Transverse colon (tissue), 4 donors: ENCODE measurements at regions not wholly inside any gene's neighbourhood (a gene's known extent, or its start where the extent isn't known, plus 50 kb on each side); places are given as distances from the start of the nearest gene placed in this dataset.

Experiments used
- CTCF ChIP-seq, 5 experiments: fragments of 200-600 bp in 3 of 5; fragments of 450-650 bp in 2 of 5; sonication (generic) in 3 of 5; IDR thresholded peaks; 1 replicate in 2 of 5; 2 replicates in 3 of 5; pipeline ENCODE4 v1.5.1; 2016 to 2017; ENCODE audit warnings: antibody characterized with exemption in 5 of 5, inconsistent platforms in 3 of 5, mild to moderate bottlenecking in 2 of 5, moderate library complexity in 1 of 5
- EP300 ChIP-seq: sonication (generic); formaldehyde crosslinking; IDR thresholded peaks from one replicate; pipeline ENCODE4 v1.6.1; 2017; ENCODE audit warnings: antibody characterized with exemption, low read depth
- POLR2A ChIP-seq: fragments of 450-650 bp; IDR thresholded peaks from one replicate; pipeline ENCODE4 v1.6.1; 2016; ENCODE audit warnings: antibody characterized with exemption, mild to moderate bottlenecking, moderate library complexity
- POLR2AphosphoS5 ChIP-seq, 3 donors: sonication (generic); formaldehyde crosslinking; IDR thresholded peaks; one replicate each; pipeline ENCODE4 v1.6.1; 2016; ENCODE audit warnings: antibody characterized with exemption in 3 of 3

GRCh38 chr3:31241533-31241932 is 291.2 kb upstream of the STT3B start:
- TF ChIP-seq CTCF (IDR thresholded peaks at IDR 0.05) (no peak), POLR2A (no peak), POLR2AphosphoS5 (IDR thresholded peaks at IDR 0.05) (no peak), EP300 (no peak)
